ENCODE measurements at regions not wholly inside any gene's neighbourhood (a gene's known extent, or its start where the extent isn't known, plus 50 kb on each side); places are given as distances from the start of the nearest gene placed in this dataset.

- no peak for TF ChIP-seq CTCF (optimal IDR thresholded peaks at IDR 0.05 in 1 of 3, IDR thresholded peaks at IDR 0.05 in 1 of 3, conservative IDR thresholded peaks at IDR 0.05 in 1 of 3; ENCODE audit: extremely low read depth in 1 of 3, insufficient read depth in 2 of 3, low read length in 3 of 3)
- no peak for TF ChIP-seq EZH2 (IDR thresholded peaks at IDR 0.05; ENCODE audit: low read length)
Measured at GRCh38 chrX:7270933-7271332, 123.0 kb upstream of the PUDP start.

Measured in keratinocyte (primary cell).